CD4-positive, alpha-beta T cell treated with Interleukin-2 at 100 ng/mL for 4 hours (primary cell): ENCODE measurements at regions not wholly inside any gene's neighbourhood (a gene's known extent, or its start where the extent isn't known, plus 50 kb on each side); places are given as distances from the start of the nearest gene placed in this dataset.
"Not testable (repeated sequence)": the region's sequence is repeated elsewhere in the genome, so short reads cannot be mapped to it uniquely, and the experiment has no call there.

Experiments used
- DNase-seq: peaks from one replicate; pipeline ENCODE4 v3.0.0-alpha.2; 2020; ENCODE audit warnings: low spot score

GRCh38 chr2:87315183-87315902 is 293.7 kb upstream of the PLGLB1 start:
- peak; percentile 16 for DNase-seq

- not testable (repeated sequence) for DNase-seq
Observed at GRCh38 chr2:87317193-87317592, 295.5 kb upstream of the PLGLB1 start.

- not testable (repeated sequence) for DNase-seq
Observed at GRCh38 chr2:87318814-87319491, 297.3 kb upstream of the PLGLB1 start.

- not testable (repeated sequence) for DNase-seq
Observed at GRCh38 chr2:87319705-87320104, 298.1 kb upstream of the PLGLB1 start.

GRCh38 chr2:87321201-87321600 is 299.6 kb upstream of the PLGLB1 start:
- DNase-seq: not testable (repeated sequence)

- peak; percentile 49 for DNase-seq
Observed at GRCh38 chr2:87324335-87325041, 302.8 kb upstream of the PLGLB1 start.

GRCh38 chr2:87325042-87325910 is 303.6 kb upstream of the PLGLB1 start:
- peak; percentile 49 for DNase-seq

GRCh38 chr2:87325911-87326294 is 304.3 kb upstream of the PLGLB1 start:
- not testable (repeated sequence) for DNase-seq

- not testable (repeated sequence) for DNase-seq
Observed at GRCh38 chr2:87326754-87327153, 305.1 kb upstream of the PLGLB1 start.

GRCh38 chr2:87327648-87328371 is 306.2 kb upstream of the PLGLB1 start:
- not testable (repeated sequence) for DNase-seq

- not testable (repeated sequence) for DNase-seq
Observed at GRCh38 chr2:87329529-87329928, 307.9 kb upstream of the PLGLB1 start.

- DNase-seq: not testable (repeated sequence)
Observed at GRCh38 chr2:87330486-87330885, 308.8 kb upstream of the PLGLB1 start.

- not testable (repeated sequence) for DNase-seq
Observed at GRCh38 chr2:87331940-87332583, 310.4 kb upstream of the PLGLB1 start.

- DNase-seq: not testable (repeated sequence)
Observed at GRCh38 chr2:87334888-87335287, 313.2 kb upstream of the PLGLB1 start.

GRCh38 chr2:87338998-87339397 is 317.4 kb upstream of the PLGLB1 start:
- DNase-seq: not testable (repeated sequence)

GRCh38 chr2:87341601-87342014 is 320.0 kb upstream of the PLGLB1 start:
- DNase-seq: peak; percentile 65

- DNase-seq: not testable (repeated sequence)
Observed at GRCh38 chr2:87342175-87342574, 320.5 kb upstream of the PLGLB1 start.

- not testable (repeated sequence) for DNase-seq
Observed at GRCh38 chr2:87343347-87343746, 321.7 kb upstream of the PLGLB1 start.

GRCh38 chr2:87345283-87345682 is 323.6 kb upstream of the PLGLB1 start:
- DNase-seq: not testable (repeated sequence)

- DNase-seq: not testable (repeated sequence)
Observed at GRCh38 chr2:87348556-87348955, 326.9 kb upstream of the PLGLB1 start.
